ENCODE measurements at regions not wholly inside any gene's neighbourhood (a gene's known extent, or its start where the extent isn't known, plus 50 kb on each side); places are given as distances from the start of the nearest gene placed in this dataset.

DNA sequence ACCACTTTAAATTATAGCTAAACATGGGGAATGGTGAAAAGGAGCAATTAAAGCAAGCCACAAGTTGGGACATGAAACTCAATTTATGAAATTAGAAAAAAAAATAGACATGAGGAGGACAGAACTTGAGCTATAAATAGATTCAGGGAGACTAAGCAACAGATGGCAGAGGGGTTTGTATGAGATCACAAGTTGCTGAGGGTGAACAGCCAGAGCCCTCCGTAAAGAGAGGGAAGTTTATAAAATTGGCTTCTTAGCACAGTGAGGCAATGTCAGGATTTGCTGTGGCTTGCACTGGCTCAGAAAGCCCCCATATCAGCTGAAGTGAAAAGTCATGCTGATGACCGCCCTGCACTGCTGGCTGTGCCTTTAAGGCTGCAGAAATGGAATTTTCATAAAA is 443.4 kb upstream of the CD180 start:
- TF ChIP-seq POLR2A (IDR thresholded peaks at IDR 0.05): no peak
- TF ChIP-seq, protein P1, sequence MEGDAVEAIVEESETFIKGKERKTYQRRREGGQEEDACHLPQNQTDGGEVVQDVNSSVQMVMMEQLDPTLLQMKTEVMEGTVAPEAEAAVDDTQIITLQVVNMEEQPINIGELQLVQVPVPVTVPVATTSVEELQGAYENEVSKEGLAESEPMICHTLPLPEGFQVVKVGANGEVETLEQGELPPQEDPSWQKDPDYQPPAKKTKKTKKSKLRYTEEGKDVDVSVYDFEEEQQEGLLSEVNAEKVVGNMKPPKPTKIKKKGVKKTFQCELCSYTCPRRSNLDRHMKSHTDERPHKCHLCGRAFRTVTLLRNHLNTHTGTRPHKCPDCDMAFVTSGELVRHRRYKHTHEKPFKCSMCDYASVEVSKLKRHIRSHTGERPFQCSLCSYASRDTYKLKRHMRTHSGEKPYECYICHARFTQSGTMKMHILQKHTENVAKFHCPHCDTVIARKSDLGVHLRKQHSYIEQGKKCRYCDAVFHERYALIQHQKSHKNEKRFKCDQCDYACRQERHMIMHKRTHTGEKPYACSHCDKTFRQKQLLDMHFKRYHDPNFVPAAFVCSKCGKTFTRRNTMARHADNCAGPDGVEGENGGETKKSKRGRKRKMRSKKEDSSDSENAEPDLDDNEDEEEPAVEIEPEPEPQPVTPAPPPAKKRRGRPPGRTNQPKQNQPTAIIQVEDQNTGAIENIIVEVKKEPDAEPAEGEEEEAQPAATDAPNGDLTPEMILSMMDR (IDR thresholded peaks at IDR 0.05): no peak

All from Peyer's patch (tissue), 4 donors.